NCI-H1105 treated with DMSO at 0.1 percent for 48 hours (cell line): ENCODE measurements at regions not wholly inside any gene's neighbourhood (a gene's known extent, or its start where the extent isn't known, plus 50 kb on each side); places are given as distances from the start of the nearest gene placed in this dataset.
"Not testable (repeated sequence)": the region's sequence is repeated elsewhere in the genome, so short reads cannot be mapped to it uniquely, and the experiment has no call there.

Experiments used
- DNase-seq: peaks from one replicate; lab custom pipeline; 2025; lab: John Stamatoyannopoulos, UW

DNA sequence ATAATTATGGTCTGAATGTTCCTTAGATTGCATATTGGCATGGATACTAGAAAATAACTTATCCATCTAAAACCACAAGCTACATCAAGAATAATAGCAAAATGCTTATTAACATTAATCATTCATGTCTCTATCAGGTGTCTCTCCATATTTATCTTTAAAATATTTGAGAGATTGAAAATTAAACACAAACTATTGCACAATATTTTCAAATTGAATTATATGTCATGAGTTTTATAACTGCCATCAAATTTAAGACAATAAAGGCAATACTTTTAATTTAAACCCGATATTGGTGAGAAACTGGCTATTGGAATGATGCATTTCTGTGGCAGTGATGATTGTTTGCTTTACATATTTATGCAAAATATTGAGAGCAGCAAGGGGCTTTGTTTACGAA is 1506.8 kb upstream of the B3GALT2 start:
- DNase-seq: no peak

DNA sequence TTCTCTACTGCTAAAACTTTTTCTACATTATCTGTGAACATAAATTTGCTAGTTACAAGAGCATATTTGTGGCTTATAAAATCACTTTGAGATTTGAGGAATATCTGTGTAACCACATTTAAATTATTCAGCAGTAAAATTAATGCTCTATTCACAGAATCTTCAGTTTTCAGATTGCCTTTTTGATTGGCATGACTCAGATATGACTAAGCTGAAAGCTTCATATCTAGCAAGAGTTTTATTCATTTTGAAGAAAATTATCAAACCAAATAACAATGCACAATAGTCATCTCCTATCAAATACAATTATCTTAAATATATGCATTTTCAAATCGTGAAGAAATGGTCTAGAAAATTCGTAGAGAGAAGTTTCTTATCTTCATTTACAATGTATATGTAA is 1498.2 kb upstream of the B3GALT2 start:
- DNase-seq: no peak

DNA sequence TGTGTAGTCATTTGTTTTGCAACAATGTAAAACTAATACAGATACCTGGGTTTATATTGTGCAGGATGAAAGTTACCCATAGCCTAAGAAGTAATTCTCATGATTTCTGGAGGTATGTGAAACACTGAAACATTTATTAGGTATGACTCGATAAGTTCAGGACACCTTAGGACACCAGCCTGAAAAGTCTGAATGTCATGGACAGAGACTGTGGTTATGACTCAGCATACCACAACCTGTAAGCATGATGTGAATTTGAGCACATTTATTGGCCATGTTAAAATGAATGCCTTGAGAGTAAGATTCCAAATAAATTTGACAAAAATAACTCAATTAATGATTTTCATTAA is 1471.7 kb upstream of the B3GALT2 start:
- no peak for DNase-seq

DNA sequence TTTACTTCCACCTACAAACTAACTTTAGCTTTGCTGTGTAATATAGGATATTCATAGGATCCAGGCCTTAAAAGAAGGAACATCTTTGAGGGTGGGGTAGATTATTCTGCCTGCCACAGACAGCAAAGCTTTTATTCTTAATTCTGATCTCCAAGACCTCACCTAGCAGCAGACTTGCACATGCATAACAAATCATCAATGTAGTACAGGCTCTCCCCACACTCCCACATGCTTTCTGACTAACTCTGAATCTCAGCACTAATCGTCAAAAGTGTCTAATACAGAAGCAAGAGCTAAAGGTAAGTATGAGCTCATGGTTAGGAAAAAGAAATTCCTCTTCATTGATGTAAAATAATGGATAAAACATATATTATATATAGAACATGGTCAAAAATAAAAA is 1468.5 kb upstream of the B3GALT2 start:
- DNase-seq: no peak

DNA sequence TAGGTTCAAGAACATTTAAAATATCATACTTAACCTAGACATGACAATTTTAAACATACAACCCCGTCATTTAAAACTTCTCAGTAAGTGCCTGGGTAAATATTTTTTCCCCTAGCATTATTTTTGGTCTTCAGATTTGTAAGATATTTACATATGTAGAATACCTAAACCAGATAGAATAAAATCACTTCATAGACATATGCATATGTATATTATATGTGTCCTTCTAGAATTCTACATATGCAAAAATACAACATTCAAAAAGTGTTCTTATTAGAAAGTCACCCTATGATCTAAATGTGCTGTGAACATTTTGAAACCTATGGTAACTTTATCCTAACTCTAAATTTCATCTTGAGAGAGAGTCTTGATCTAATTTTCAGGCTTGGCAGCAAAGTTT is 1467.0 kb upstream of the B3GALT2 start:
- no peak for DNase-seq

DNA sequence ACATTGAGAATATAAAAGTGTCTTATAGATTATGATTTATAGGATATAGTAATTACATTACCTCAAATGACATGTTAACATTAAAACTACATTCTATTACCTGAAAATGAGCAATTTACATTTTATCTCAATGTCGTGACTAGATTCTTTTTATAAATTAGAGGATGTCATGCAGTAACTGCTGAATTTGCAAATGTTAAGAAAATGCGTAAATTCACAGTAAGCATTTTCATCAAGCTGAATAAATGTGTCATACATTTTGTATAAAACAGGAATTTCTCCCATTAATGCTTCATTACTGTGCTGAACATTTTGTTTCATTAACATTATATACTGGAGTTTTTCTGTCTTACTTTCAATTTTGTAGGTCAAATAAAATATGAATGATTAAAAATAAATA is 1460.7 kb upstream of the B3GALT2 start:
- no peak for DNase-seq

DNA sequence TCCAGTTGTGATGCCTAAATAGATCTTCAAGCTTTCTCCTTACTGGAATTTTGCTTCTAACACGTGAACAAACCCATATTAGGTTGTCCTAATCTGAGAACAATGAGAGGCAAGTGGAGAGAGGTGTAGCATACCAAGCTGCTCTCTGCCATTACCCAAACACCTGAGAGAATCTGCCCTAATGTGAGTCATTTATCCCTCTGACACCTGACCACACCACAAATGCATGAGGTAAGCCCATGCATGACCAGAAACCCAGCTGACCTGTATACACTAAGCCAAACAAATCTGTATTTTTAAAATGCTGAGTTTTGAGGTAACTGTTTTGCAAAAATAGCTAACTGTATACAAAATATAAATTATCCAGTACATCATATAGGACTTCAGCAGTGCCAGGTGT is 1458.1 kb upstream of the B3GALT2 start:
- DNase-seq: no peak

DNA sequence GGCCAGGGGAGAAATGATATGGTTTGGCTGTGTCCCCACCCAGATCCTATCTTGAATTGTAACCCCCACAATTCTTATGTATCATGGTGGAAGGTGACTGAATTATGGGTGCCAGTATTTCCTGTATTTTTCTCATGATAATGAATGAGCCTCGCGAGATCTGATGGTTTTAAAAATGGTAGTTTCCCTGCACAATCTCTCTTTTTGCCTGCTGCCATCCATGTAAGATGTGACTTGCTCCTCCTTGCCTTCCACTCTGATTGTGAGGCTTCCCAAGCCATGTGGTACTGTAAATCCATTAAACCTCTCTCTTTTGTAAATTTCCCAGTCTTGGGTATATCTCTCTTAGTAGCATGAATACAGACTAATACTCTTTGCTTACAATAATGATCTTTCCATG is 1453.9 kb upstream of the B3GALT2 start:
- no peak for DNase-seq

DNA sequence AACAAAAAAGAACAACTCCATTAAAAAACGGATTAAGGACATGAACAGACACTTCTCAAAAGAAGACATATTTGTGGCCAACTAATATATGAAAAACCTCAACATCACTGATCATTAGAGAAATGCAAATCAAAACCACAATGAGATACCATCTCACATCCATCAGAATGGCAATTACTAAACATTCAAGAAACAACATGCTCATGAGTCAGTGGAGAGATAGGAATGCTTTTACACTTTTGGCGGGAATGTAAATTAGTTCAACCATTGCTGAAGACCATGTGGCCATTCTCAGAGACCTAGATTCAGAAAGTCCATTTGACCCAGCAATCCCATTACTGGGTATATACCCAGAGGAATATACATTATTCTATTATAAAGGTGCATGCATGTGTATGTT is 1442.6 kb upstream of the B3GALT2 start:
- no peak for DNase-seq

DNA sequence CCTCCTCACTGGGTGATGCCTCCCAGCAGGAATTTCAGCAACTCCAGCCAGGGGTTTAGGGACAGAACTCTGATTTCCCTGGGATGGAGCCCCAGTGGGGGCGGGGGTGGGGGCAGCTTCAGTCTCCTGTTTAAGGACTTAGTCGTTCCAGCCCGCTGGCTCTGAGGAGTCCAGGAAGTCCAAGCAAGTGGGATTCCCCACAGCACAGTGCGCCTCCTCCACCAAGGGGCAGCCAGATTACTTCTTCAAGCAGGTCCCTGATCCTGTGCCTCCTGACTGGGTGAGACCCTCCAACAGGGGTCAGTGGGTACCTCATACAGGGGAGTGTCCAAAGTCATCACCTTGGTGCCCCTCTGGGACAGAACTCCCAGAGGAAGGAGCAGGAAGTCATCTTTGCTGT is 1438.4 kb upstream of the B3GALT2 start:
- no peak for DNase-seq

DNA sequence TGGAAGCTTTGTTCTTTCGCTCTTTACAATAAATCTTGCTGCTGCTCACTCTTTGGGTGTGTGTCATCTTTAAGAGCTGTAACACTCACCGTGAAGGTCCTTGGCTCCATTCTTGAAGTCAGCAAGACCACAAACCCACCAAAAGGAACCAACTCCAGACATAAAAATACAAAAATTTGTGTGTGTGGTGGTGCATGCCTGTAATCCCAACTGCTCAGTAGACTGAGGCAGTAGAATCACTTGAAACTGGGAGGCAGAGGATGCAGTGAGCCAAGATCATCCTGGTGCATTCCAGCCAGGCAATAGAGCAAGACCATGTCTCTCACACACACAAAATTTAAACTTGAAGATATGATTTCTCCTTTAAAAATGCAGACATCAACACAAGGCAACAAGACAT is 1431.7 kb upstream of the B3GALT2 start:
- no peak for DNase-seq

DNA sequence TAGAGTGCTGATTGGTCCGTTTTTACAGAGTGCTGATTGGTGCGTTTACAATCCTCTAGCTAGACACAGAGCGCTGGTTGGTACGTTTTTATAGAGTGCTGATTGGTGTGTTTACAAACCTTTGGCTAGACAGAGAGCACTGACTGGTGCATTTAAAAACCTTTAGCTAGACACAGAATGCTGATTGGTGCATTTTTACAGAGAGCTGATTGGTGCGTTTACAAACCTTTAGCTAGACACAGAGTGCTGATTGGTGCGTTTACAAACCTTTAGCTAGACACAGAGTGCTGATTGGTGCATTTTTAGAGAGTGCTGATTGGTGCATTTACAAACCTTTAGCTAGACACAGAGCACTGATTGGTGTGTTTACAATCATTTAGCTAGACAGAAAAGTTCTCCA is 1430.9 kb upstream of the B3GALT2 start:
- not testable (repeated sequence) for DNase-seq

DNA sequence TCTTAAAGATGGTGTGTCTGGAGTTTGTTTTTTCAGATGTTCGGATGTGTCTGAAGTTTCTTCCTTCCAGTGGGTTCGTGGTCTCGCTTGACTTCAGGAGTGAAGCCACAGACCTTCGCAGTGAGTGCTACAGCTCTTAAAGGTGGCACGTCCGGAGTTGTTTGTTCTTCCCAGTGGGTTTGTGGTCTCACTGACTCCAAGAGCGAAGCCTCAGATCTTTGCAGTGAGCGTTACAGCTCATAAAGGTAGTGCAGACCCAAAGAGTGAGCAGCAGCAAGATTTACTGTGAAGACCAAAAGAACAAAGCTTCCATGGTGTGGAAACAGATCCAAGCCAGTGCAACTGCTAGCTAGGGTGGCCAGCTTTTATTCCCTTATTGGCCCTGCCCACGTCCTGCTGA is 1430.4 kb upstream of the B3GALT2 start:
- no peak for DNase-seq

DNA sequence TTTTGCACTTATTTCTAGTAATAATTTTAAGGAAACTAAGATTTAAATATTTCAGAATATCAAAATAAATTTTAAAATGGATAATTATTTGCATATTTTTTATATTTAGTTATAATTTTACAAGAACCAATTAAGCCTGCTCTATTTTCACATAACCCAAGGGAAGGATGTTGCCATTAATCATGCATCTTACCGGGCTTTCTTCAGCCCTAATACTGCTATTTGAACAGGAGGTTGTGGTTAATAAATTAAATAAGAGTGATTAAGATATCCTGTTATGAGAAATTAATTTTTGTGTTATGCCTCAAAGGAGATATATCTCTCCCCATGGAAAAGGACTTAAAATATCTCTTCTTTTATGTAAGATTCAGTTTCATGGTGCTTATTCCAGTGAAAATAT is 1415.8 kb upstream of the B3GALT2 start:
- no peak for DNase-seq

DNA sequence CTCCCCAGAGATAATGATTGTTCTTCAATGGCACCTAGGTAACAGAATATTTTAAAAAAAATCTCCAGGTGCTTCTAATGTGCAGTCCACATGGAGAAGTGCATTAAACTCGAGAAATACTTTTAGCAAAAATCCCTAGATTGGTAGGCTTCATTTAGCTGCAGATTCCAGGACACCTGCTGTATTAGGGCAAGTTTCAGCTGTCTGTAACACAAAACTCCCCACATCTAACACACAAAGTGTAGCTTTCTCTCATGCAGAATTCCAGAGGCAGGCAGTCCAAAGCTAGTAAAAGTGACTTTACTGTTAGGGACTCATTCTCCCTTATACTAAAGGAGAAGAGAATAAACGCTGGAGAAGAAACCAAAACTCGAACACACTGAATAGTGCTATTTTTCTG is 1414.3 kb upstream of the B3GALT2 start:
- no peak for DNase-seq

DNA sequence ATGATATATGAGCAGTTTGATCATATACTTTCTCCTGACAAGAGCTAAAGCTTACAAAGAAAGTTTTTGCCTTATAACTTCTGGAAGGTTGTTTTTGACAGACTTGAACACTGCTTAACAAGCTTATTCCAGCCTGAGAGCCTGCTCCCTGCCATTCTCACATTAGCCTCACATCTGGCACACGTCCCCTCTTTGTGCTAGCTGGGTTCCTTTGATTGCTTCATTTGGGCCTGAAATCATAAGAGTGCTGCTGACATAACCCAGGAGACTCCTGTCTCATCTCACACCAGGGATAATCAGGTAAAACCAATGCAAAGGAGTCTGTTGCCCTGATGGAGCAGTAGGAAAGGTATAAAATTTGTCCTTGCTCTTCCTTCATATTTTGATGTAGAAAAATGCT is 1411.7 kb upstream of the B3GALT2 start:
- DNase-seq: no peak

DNA sequence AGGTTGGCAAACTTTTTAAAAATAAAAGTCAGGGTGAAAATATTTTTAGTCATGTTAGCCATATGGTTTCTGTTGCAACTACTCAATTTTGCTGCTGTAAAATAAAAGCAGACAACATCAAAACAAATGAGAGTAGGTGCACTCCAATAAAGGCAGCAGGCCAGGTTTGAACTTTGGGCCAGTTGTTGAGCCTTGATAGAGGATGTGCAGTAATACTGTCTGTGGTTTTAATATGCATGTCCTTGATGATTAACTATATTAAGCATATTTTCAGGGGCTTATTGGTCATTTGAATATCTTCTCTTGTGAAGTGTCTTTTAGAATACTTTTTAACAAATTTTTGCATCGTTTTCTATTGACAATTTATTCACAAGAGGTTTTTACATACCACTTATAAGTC is 1399.9 kb upstream of the B3GALT2 start:
- no peak for DNase-seq

DNA sequence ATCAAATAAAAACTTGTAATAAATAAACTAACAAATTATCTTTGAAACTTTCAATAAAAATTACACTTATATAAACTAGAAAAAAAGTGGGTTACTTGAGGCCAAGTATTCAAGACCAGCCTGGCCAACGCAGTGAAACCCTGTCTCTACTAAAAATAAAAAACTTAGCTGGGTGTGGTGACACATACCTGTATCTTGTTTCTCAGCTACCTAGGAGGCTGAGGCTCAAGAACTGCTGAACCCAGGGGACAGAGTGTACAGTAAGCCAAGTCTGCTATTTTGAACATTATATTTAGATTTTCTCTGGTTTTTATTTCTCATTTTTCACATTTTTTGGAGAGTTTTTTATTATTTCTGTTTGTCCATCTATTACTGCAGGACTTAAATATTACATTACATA is 1397.6 kb upstream of the B3GALT2 start:
- no peak for DNase-seq

DNA sequence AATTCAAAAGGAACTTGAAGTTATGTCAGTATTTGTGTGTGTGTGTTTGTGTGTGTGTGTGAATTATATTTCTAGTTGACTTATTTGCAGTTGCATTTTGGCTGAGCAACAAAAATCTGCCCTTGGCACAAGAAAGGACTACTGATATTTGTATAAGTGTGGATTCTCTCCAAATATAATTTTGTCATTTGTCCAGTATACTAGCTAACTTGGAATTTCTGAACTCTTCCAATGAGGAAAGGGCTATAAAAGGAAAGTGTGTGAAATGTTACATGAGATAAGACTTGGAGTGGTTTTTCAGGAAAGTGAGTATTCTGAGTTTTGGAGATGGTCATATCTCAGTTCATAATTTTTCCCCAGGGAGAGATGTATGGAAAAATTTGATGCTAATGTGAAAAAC is 1384.1 kb upstream of the B3GALT2 start:
- no peak for DNase-seq

DNA sequence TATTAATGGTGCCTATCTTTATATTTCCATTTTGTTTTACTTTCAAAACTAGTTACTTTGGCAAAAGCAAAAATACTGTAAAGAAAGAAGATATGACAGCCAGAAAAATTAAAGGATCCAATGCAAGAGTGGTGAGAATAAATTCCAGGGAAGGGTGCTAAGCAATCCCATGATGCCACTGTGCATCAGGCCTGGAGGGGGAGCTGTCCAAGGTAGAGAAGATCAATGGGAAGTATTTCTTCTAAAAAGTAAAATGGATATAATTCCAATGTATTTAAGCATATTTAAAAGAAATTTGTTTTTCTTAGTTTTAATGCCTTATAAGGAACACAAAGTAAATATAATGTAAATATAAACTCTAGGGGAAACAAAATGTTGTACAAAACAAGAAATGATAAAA is 1382.2 kb upstream of the B3GALT2 start:
- DNase-seq: no peak

DNA sequence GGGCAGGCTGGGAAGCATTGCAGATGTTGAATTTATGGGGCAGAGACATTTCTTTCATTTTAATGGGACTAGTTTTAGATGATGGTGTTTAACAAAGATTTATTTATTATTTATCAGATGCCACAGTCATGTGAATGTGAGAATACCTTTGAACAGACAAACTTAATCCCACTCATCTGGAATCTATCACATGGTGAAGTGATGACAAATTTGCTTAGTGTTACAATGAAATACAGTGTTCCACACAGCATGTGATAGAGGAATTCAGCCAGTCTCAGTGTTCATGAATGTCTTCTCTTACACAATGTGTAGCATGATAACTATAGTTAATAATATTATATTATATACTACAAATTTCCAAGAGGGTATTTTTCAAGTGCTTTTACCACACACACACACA is 1361.7 kb upstream of the B3GALT2 start:
- no peak for DNase-seq

DNA sequence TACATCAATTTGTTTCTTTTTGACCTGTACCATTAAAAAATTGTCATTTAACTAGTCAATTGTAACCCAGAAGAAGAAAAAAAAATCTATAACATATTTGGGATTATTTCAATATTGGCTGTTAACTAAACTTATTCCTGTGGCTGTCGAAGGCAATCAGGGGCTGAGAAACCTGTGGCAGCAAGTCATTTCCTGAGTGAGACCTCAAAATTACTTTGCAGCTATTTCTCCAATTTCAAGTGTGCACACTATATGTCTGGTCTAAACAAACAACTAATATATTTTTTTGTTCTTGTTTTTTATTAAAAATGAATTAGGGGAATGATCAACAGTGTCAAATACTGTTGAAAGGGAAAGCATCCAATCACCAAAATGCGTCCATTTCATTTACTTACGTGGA is 1357.6 kb upstream of the B3GALT2 start:
- no peak for DNase-seq

DNA sequence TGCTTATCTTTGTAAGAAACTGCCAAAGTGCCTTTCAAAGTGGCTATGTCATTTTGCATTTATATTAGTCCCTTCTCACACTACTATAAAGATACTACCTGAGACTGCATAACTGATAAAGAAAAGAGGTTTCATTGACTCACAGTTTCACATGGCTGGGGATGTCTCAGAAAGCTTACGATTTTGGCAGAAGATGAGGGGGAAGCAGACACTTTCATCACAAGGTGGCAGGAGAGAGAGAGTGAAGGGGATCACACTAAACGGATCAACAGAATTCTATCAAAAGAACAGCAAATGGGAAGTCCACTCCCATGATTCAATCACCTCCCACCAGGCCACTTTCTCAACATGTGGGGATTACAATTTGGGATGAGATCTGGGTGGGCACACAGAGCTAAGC is 1352.0 kb upstream of the B3GALT2 start:
- no peak for DNase-seq

DNA sequence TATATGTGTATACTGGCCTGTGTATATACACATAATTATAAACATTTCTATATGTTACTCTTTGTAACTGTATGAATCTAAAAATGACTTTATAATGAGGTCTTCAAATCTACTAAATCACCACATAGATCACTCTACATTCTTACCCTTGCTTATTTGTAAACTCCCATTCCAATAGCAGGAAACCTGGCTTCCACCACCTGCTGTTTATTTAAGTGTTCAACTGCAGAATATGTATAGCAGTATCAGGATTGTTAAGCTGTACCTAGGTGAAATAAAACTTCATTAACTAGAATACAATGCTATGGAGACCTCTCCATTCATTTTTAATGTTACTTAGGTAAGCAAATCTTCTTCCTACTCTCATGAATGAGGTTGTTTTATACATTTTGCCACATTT is 1351.1 kb upstream of the B3GALT2 start:
- no peak for DNase-seq

DNA sequence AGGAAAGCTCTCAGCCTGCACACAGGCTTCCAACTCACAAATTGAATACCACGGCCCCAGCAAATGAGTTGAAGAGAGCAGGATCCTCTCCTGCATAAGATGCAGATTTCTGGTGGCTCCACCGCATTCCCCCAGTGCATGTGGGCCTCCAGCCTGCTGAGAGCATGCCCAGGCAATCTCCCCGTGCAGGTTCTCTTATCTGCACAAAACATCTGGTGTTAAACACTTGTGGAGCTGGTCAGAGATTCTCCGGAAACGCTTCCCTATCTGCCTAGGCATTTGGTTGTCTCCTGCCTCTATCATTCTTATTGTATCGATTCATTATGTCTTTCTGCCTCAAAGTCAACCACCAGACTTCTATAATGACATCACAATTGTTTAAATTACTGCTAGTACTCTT is 1349.0 kb upstream of the B3GALT2 start:
- no peak for DNase-seq

DNA sequence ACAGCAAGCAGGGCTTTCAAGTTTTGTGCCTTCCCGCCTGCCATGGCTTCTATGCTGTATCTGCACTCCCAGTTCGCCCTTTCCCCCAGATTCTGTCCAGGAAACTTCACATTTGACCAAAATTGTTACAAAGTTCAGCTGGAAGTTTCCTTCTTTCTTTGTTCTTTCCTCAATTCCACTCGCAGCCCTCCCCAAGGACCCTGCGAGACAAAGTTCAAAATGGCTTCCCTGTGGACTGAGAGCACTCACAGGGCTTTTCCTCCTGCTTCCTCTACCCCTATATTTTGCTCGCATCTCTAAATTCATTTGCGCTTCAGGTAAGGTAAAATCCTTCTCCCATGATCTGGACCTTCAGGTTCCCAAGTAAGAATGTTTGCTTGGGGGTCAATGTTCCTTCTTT is 1348.4 kb upstream of the B3GALT2 start:
- DNase-seq: no peak
